SK-N-MC (cell line): ENCODE measurements at regions not wholly inside any gene's neighbourhood (a gene's known extent, or its start where the extent isn't known, plus 50 kb on each side); places are given as distances from the start of the nearest gene placed in this dataset.

Source experiments
- DNase-seq: peaks from one replicate; pipeline ENCODE4 v3.0.0-alpha.2; 2011; ENCODE audit warnings: low read depth, low spot score
- H3K27ac ChIP-seq: fragments of 200-600 bp; sonication (generic); 2 replicates; pipeline ENCODE4 v1.5.1; 2016; ENCODE audit warnings: mixed run types
- H3K36me3 ChIP-seq: fragments of 200-600 bp; sonication (generic); 2 replicates; pipeline ENCODE4 v1.6.1; 2017; ENCODE audit warnings: antibody characterized with exemption, low read length, mixed read lengths; ENCODE audit not compliant: insufficient read depth
- H3K4me3 ChIP-seq: fragments of 200-600 bp; sonication (generic); 2 replicates; pipeline ENCODE4 v1.5.1; 2016
- H3K9ac ChIP-seq: fragments of 200-600 bp; sonication (generic); 2 replicates; pipeline ENCODE4 v1.8.0; 2017; ENCODE audit warnings: mixed run types, mixed read lengths; ENCODE audit not compliant: insufficient read length
- H3K9me3 ChIP-seq: fragments of 200-600 bp; sonication (generic); 2 replicates; pipeline ENCODE4 v1.6.1; 2017; ENCODE audit warnings: low read depth, mild to moderate bottlenecking, antibody characterized with exemption, low read length, moderate library complexity, mixed read lengths
- EZH2 ChIP-seq: fragments of 200-600 bp; sonication (generic); IDR thresholded peaks from one replicate; pipeline ENCODE4 v1.6.1; 2017; ENCODE audit warnings: antibody characterized with exemption
- FOXP2 ChIP-seq: optimal IDR thresholded peaks from 2 replicates; pipeline ENCODE3; 2011; ENCODE audit warnings: mild to moderate bottlenecking, moderate library complexity; ENCODE audit not compliant: insufficient read depth; ENCODE audit errors: extremely low read length, control extremely low read depth
- POLR2AphosphoS5 ChIP-seq: IDR thresholded peaks from 2 replicates; pipeline ENCODE4 v1.6.1; 2012; ENCODE audit warnings: mild to moderate bottlenecking, low read depth, low read length, borderline replicate concordance

GRCh38 chr3:21357241-21357640 lies 393.8 kb downstream of the ZNF385D start:
- Histone ChIP-seq H3K9ac (no peak overlapping the region), H3K4me3 (no peak overlapping the region), H3K27ac (no peak overlapping the region), H3K9me3 (no peaks in the 10 kb centered on the region), H3K36me3 (no peaks in the 10 kb centered on the region)
- no peak for TF ChIP-seq EZH2
- DNase-seq, result no peak

- no peak for TF ChIP-seq EZH2
- H3K4me3 ChIP-seq, result no peak overlapping the region
- no peak overlapping the region for H3K9ac ChIP-seq
- no peaks in the 10 kb centered on the region for H3K9me3 ChIP-seq
- no peak for DNase-seq
- H3K27ac ChIP-seq, result no peak overlapping the region
- H3K36me3 ChIP-seq, result no peaks in the 10 kb centered on the region
These were observed 394.6 kb downstream of the ZNF385D start for GRCh38 chr3:21356402-21356801.

- no peaks in the 10 kb centered on the region for H3K36me3 ChIP-seq
- DNase-seq, result no peak
- no peak overlapping the region for H3K4me3 ChIP-seq
- no peaks in the 10 kb centered on the region for H3K9me3 ChIP-seq
- no peak overlapping the region for H3K9ac ChIP-seq
- H3K27ac ChIP-seq, result no peak overlapping the region
- no peak for TF ChIP-seq FOXP2
- no peak for TF ChIP-seq EZH2
- TF ChIP-seq POLR2AphosphoS5, result no peak
These were observed 405.5 kb downstream of the ZNF385D start for GRCh38 chr3:21345382-21345976.

GRCh38 chr3:21331857-21332256 lies 419.2 kb downstream of the ZNF385D start:
- H3K36me3 ChIP-seq, result no peaks in the 10 kb centered on the region
- H3K27ac ChIP-seq, result no peak overlapping the region
- DNase-seq, result no peak
- H3K9ac ChIP-seq, result no peak overlapping the region
- TF ChIP-seq EZH2, result no peak
- no peak for TF ChIP-seq POLR2AphosphoS5
- TF ChIP-seq FOXP2, result no peak
- no peaks in the 10 kb centered on the region for H3K9me3 ChIP-seq
- H3K4me3 ChIP-seq, result no peak overlapping the region

- H3K36me3 ChIP-seq, result no peaks in the 10 kb centered on the region
- no peak overlapping the region for H3K27ac ChIP-seq
- TF ChIP-seq POLR2AphosphoS5, result no peak
- TF ChIP-seq EZH2, result no peak
- no peak for TF ChIP-seq FOXP2
- no peak overlapping the region for H3K9ac ChIP-seq
- no peak overlapping the region for H3K4me3 ChIP-seq
- DNase-seq, result no peak
- no peaks in the 10 kb centered on the region for H3K9me3 ChIP-seq
These were observed 419.7 kb downstream of the ZNF385D start for GRCh38 chr3:21331321-21331720.

- TF ChIP-seq FOXP2 (no peak), POLR2AphosphoS5 (no peak), EZH2 (no peak)
- no peaks in the 10 kb centered on the region for H3K9me3 ChIP-seq
- no peaks in the 10 kb centered on the region for H3K36me3 ChIP-seq
- no peak overlapping the region for H3K4me3 ChIP-seq
- DNase-seq, result no peak
- H3K9ac ChIP-seq, result no peak overlapping the region
- H3K27ac ChIP-seq, result no peak overlapping the region
These were observed 420.7 kb downstream of the ZNF385D start for GRCh38 chr3:21330293-21330692.

GRCh38 chr3:21328711-21329390 lies 422.2 kb downstream of the ZNF385D start:
- no peak overlapping the region for H3K9ac ChIP-seq
- no peaks in the 10 kb centered on the region for H3K9me3 ChIP-seq
- no peak for DNase-seq
- no peak for TF ChIP-seq FOXP2
- no peak for TF ChIP-seq POLR2AphosphoS5
- TF ChIP-seq EZH2, result no peak
- no peaks in the 10 kb centered on the region for H3K36me3 ChIP-seq
- H3K4me3 ChIP-seq, result no peak overlapping the region
- no peak overlapping the region for H3K27ac ChIP-seq

GRCh38 chr3:21326704-21327475 lies 424.1 kb downstream of the ZNF385D start:
- no peak overlapping the region for H3K9ac ChIP-seq
- no peak overlapping the region for H3K4me3 ChIP-seq
- no peak for DNase-seq
- TF ChIP-seq FOXP2 (no peak), EZH2 (no peak), POLR2AphosphoS5 (no peak)
- H3K27ac ChIP-seq, result no peak overlapping the region
- no peaks in the 10 kb centered on the region for H3K9me3 ChIP-seq
- no peaks in the 10 kb centered on the region for H3K36me3 ChIP-seq

GRCh38 chr3:21314688-21315087 lies 436.3 kb downstream of the ZNF385D start:
- H3K9ac ChIP-seq, result no peak overlapping the region
- no peak overlapping the region for H3K27ac ChIP-seq
- TF ChIP-seq POLR2AphosphoS5, result no peak
- TF ChIP-seq EZH2, result no peak
- no peak for TF ChIP-seq FOXP2
- no peaks in the 10 kb centered on the region for H3K36me3 ChIP-seq
- no peak for DNase-seq
- H3K9me3 ChIP-seq, result no peaks in the 10 kb centered on the region
- no peak overlapping the region for H3K4me3 ChIP-seq
